Naive thymus-derived CD8-positive, alpha-beta T cell (primary cell): ENCODE measurements at regions not wholly inside any gene's neighbourhood (a gene's known extent, or its start where the extent isn't known, plus 50 kb on each side); places are given as distances from the start of the nearest gene placed in this dataset.

Source experiments
- ATAC-seq, 2 donors: fragments of 150-1000 bp; cut with Tn5 transposase in 1 of 2; sonication (Bioruptor Pico), chemical (Tn5 transposase) in 1 of 2; 1 replicate in 1 of 2; 2 replicates in 1 of 2; pipeline ENCODE4 v1.10.0; 2021; ENCODE audit warnings: mild to moderate bottlenecking in 2 of 2, moderate library complexity in 2 of 2
- POLR2A ChIA-PET: fragments of 350-600 bp; sonication (Branson Sonifier 250); formaldehyde crosslinking; loops from one replicate; lab custom pipeline; 2021; ENCODE audit warnings: antibody characterized with exemption; lab: Charles Lee
- DNase-seq, 10 donors: peaks; one replicate each; pipeline versions ENCODE4 v3.0.0 to v3.0.0-alpha.2; 2020 to 2022
- H3K27ac Mint-ChIP-seq, 10 donors: one replicate each; pipeline ENCODE4 v1.8.0; 2020 to 2022; ENCODE audit warnings: mild to moderate bottlenecking in 10 of 10, mixed read lengths in 10 of 10, moderate library complexity in 4 of 10, inconsistent platforms in 1 of 10
- H3K27me3 Mint-ChIP-seq, 5 donors: one replicate each; pipeline ENCODE4 v1.8.0; 2021 to 2022; ENCODE audit warnings: mixed read lengths in 5 of 5
- H3K36me3 Mint-ChIP-seq, 3 donors: one replicate each; pipeline ENCODE4 v1.8.0; 2020 to 2022; ENCODE audit warnings: mixed read lengths in 3 of 3, mild to moderate bottlenecking in 2 of 3, inconsistent platforms in 1 of 3
- H3K4me1 Mint-ChIP-seq, 4 donors: one replicate each; pipeline ENCODE4 v1.8.0; 2021 to 2022; ENCODE audit warnings: mixed read lengths in 4 of 4
- H3K4me3 Mint-ChIP-seq, 10 donors: one replicate each; pipeline ENCODE4 v1.8.0; 2020 to 2022; ENCODE audit warnings: mild to moderate bottlenecking in 10 of 10, mixed read lengths in 10 of 10, moderate library complexity in 6 of 10, inconsistent platforms in 1 of 10
- H3K9me3 Mint-ChIP-seq, 9 donors: one replicate each; pipeline ENCODE4 v1.8.0; 2020 to 2022; ENCODE audit warnings: mixed read lengths in 9 of 9, mild to moderate bottlenecking in 3 of 9, inconsistent platforms in 1 of 9, moderate library complexity in 1 of 9

- H3K9me3 Mint-ChIP-seq: peaks cover 0 to 7% (median 0%) of the 10 kb centered on the region in 9 donors
- H3K4me3 Mint-ChIP-seq: no peak overlapping the region
- DNase-seq: no peak
- no peaks in the 10 kb centered on the region for H3K36me3 Mint-ChIP-seq
- peaks cover 0 to 8% (median 0%) of the 10 kb centered on the region in 5 donors for H3K27me3 Mint-ChIP-seq
- H3K4me1 Mint-ChIP-seq: no peaks in the 10 kb centered on the region
- ATAC-seq: no peak
- POLR2A ChIA-PET: no interaction called here
- no peak overlapping the region for H3K27ac Mint-ChIP-seq
These were observed 670.2 kb downstream of the DIAPH3 start for GRCh38 chr13:59493436-59493965.

- Mint-ChIP-seq H3K4me3 (no peak overlapping the region), H3K4me1 (no peaks in the 10 kb centered on the region), H3K36me3 (peaks cover 0 to 2% (median 0%) of the 10 kb centered on the region in 3 donors), H3K9me3 (peaks cover 0 to 7% (median 0%) of the 10 kb centered on the region in 9 donors), H3K27ac (no peak overlapping the region), H3K27me3 (peaks cover 0 to 3% (median 0%) of the 10 kb centered on the region in 5 donors)
- ATAC-seq: no peak
- no peak for DNase-seq
- POLR2A ChIA-PET: no interaction called here
These were observed 669.6 kb downstream of the DIAPH3 start for GRCh38 chr13:59494151-59494550.

DNA sequence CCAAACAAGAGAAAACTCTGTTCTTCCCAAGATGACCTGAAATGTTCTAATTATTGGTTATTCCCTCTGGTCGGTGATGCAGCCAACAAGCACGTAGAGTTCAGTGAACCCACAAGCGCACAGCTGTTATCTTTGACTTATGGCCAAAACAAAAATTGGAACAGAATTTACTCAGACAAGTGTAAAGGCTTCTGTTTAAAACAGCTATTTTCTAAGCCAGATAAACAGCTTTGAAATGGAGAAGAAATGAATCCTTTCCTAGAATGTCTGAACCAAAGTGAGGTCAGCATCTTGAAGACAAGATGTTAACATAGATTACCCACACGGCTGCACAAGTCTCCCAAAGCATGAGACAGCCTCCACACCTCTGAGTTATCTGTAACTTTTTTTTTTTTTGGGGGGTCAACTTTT lies 669.2 kb downstream of the DIAPH3 start:
- H3K27ac Mint-ChIP-seq: no peak overlapping the region
- peaks cover 0 to 2% (median 0%) of the 10 kb centered on the region in 3 donors for H3K36me3 Mint-ChIP-seq
- no peak overlapping the region for H3K4me3 Mint-ChIP-seq
- H3K4me1 Mint-ChIP-seq: no peaks in the 10 kb centered on the region
- POLR2A ChIA-PET: no interaction called here
- no peak for DNase-seq
- peaks cover 0 to 7% (median 0%) of the 10 kb centered on the region in 9 donors for H3K9me3 Mint-ChIP-seq
- ATAC-seq: no peak
- peaks cover 0 to 3% (median 0%) of the 10 kb centered on the region in 5 donors for H3K27me3 Mint-ChIP-seq

DNA sequence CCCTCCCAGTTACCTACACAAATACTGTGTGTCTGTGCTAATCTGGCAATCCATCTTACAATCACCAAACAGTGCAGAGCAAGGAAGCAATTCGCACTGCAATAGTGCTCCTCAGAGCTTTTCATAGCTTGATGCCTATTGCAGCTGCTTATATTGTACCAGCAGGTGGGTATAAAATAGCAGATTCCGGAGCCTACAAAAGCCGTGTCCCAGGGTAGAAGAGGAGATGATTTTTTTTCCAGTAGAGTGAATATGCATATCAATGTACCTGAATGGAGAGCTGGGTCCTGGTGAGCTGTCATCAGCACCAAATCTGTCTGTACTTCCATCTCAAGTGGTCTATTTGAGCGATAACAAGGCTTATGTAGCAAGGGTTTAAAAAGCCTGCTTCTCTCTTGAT lies 668.4 kb downstream of the DIAPH3 start:
- DNase-seq (no peak), ATAC-seq (no peak)
- Mint-ChIP-seq H3K27me3 (peaks cover 0 to 3% (median 0%) of the 10 kb centered on the region in 5 donors), H3K4me3 (no peak overlapping the region), H3K4me1 (no peaks in the 10 kb centered on the region), H3K36me3 (peaks cover 0 to 2% (median 0%) of the 10 kb centered on the region in 3 donors), H3K9me3 (peaks cover 0 to 7% (median 0%) of the 10 kb centered on the region in 9 donors), H3K27ac (no peak overlapping the region)
- POLR2A ChIA-PET: no interaction called here

GRCh38 chr13:59495936-59496512 lies 667.7 kb downstream of the DIAPH3 start:
- peaks cover 0 to 3% (median 0%) of the 10 kb centered on the region in 5 donors for H3K27me3 Mint-ChIP-seq
- POLR2A ChIA-PET: no interaction called here
- no peak for DNase-seq
- H3K27ac Mint-ChIP-seq: no peak overlapping the region
- no peak for ATAC-seq
- H3K36me3 Mint-ChIP-seq: peaks cover 0 to 2% (median 0%) of the 10 kb centered on the region in 3 donors
- H3K4me3 Mint-ChIP-seq: no peak overlapping the region
- H3K4me1 Mint-ChIP-seq: no peaks in the 10 kb centered on the region
- H3K9me3 Mint-ChIP-seq: peaks cover 0 to 7% (median 0%) of the 10 kb centered on the region in 9 donors

- H3K9me3 Mint-ChIP-seq: peaks cover 0 to 7% (median 0%) of the 10 kb centered on the region in 9 donors
- peaks cover 0 to 2% (median 0%) of the 10 kb centered on the region in 3 donors for H3K36me3 Mint-ChIP-seq
- ATAC-seq (no peak), DNase-seq (no peak)
- H3K4me1 Mint-ChIP-seq: no peaks in the 10 kb centered on the region
- H3K4me3 Mint-ChIP-seq: no peak overlapping the region
- no peak overlapping the region for H3K27ac Mint-ChIP-seq
- peaks cover 0 to 3% (median 0%) of the 10 kb centered on the region in 5 donors for H3K27me3 Mint-ChIP-seq
- POLR2A ChIA-PET: no interaction called here
These were observed 666.0 kb downstream of the DIAPH3 start for GRCh38 chr13:59497621-59498247.

- Mint-ChIP-seq H3K27me3 (peaks cover 0 to 3% (median 0%) of the 10 kb centered on the region in 5 donors), H3K4me3 (no peak overlapping the region), H3K4me1 (no peaks in the 10 kb centered on the region), H3K36me3 (peaks cover 0 to 2% (median 0%) of the 10 kb centered on the region in 3 donors), H3K9me3 (peaks cover 0 to 7% (median 0%) of the 10 kb centered on the region in 9 donors), H3K27ac (no peak overlapping the region)
- ATAC-seq (no peak), DNase-seq (no peak)
- POLR2A ChIA-PET: no interaction called here
These were observed 662.7 kb downstream of the DIAPH3 start for GRCh38 chr13:59501004-59501403.

GRCh38 chr13:59504407-59504806 lies 659.3 kb downstream of the DIAPH3 start:
- no peak overlapping the region for H3K4me3 Mint-ChIP-seq
- ATAC-seq (no peak), DNase-seq (no peak)
- H3K36me3 Mint-ChIP-seq: no peaks in the 10 kb centered on the region
- H3K4me1 Mint-ChIP-seq: no peaks in the 10 kb centered on the region
- POLR2A ChIA-PET: no interaction called here
- H3K27me3 Mint-ChIP-seq: peaks cover 0 to 3% (median 0%) of the 10 kb centered on the region in 5 donors
- no peak overlapping the region for H3K27ac Mint-ChIP-seq
- no peaks in the 10 kb centered on the region for H3K9me3 Mint-ChIP-seq

GRCh38 chr13:59510386-59510785 lies 653.3 kb downstream of the DIAPH3 start:
- H3K27ac Mint-ChIP-seq: no peak overlapping the region
- H3K4me1 Mint-ChIP-seq: no peaks in the 10 kb centered on the region
- ATAC-seq (no peak), DNase-seq (no peak)
- H3K36me3 Mint-ChIP-seq: no peaks in the 10 kb centered on the region
- H3K4me3 Mint-ChIP-seq: no peak overlapping the region
- H3K27me3 Mint-ChIP-seq: no peaks in the 10 kb centered on the region
- H3K9me3 Mint-ChIP-seq: no peaks in the 10 kb centered on the region
- POLR2A ChIA-PET: no interaction called here

DNA sequence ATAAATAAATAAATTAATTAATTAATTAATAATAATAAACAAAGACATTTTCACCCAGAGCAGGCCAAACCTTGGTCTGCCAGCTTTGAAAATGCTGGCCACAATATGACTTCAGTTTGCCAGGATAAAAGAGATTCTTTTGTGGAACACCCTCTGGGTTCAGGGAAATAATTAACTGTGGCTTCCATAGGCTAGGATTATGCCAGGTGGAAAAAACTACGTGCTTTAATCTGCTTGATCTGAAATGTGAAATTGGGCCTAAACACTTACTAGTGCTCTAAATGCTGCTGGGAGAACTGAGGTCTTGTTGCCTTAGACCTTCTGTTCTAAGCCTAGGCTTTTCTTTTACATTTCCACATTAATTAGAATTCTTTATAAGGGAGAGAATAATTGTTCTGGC lies 650.0 kb downstream of the DIAPH3 start:
- ATAC-seq (no peak), DNase-seq (no peak)
- peaks cover 0 to 3% (median 0%) of the 10 kb centered on the region in 9 donors for H3K9me3 Mint-ChIP-seq
- peaks cover 0 to 6% (median 0%) of the 10 kb centered on the region in 5 donors for H3K27me3 Mint-ChIP-seq
- H3K4me1 Mint-ChIP-seq: no peaks in the 10 kb centered on the region
- no peak overlapping the region for H3K27ac Mint-ChIP-seq
- POLR2A ChIA-PET: no interaction called here
- H3K36me3 Mint-ChIP-seq: no peaks in the 10 kb centered on the region
- no peak overlapping the region for H3K4me3 Mint-ChIP-seq

GRCh38 chr13:59514316-59514715 lies 649.4 kb downstream of the DIAPH3 start:
- DNase-seq: no peak
- H3K4me3 Mint-ChIP-seq: no peak overlapping the region
- no peak overlapping the region for H3K27ac Mint-ChIP-seq
- peaks cover 0 to 6% (median 0%) of the 10 kb centered on the region in 5 donors for H3K27me3 Mint-ChIP-seq
- peaks cover 0 to 3% (median 0%) of the 10 kb centered on the region in 9 donors for H3K9me3 Mint-ChIP-seq
- no peak for ATAC-seq
- H3K4me1 Mint-ChIP-seq: no peaks in the 10 kb centered on the region
- POLR2A ChIA-PET: no interaction called here
- H3K36me3 Mint-ChIP-seq: no peaks in the 10 kb centered on the region

DNA sequence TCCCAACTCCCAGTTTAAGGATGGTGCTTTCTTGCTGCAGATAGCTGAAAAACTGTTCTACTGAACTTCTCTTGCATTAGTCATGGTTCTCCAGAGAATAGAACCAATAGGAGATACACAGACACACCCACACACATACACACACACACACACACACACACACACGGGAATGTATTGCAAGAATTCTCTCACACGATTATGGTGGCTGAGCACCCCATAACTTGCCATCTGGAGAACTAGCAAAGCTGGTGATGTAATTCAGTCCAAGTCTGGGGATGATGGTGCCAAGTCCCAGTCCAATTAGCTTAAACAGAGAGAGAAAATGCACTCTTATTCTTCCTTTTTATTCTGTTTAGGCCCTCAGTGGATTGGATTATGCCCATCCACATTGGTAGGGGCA lies 643.9 kb downstream of the DIAPH3 start:
- no peaks in the 10 kb centered on the region for H3K4me1 Mint-ChIP-seq
- no peak overlapping the region for H3K4me3 Mint-ChIP-seq
- peaks cover 0 to 3% (median 0%) of the 10 kb centered on the region in 9 donors for H3K9me3 Mint-ChIP-seq
- POLR2A ChIA-PET: interaction anchor here (0.7 kb wide), 1 partner anchor 887 kb away, joined by 3 read pairs; no protein-coding TSS in a partner anchor
- no peak overlapping the region for H3K27ac Mint-ChIP-seq
- DNase-seq: no peak
- H3K36me3 Mint-ChIP-seq: no peaks in the 10 kb centered on the region
- H3K27me3 Mint-ChIP-seq: peaks cover 0 to 6% (median 0%) of the 10 kb centered on the region in 5 donors
- ATAC-seq: no peak

- no peak for DNase-seq
- H3K4me3 Mint-ChIP-seq: no peak overlapping the region
- POLR2A ChIA-PET: no interaction called here
- H3K4me1 Mint-ChIP-seq: no peaks in the 10 kb centered on the region
- no peak overlapping the region for H3K27ac Mint-ChIP-seq
- ATAC-seq: no peak
- peaks cover 0 to 6% (median 0%) of the 10 kb centered on the region in 5 donors for H3K27me3 Mint-ChIP-seq
- no peaks in the 10 kb centered on the region for H3K36me3 Mint-ChIP-seq
- peaks cover 0 to 3% (median 0%) of the 10 kb centered on the region in 9 donors for H3K9me3 Mint-ChIP-seq
These were observed 642.2 kb downstream of the DIAPH3 start for GRCh38 chr13:59521549-59521948.
